ENCODE measurements at regions not wholly inside any gene's neighbourhood (a gene's known extent, or its start where the extent isn't known, plus 50 kb on each side); places are given as distances from the start of the nearest gene placed in this dataset.

DNA sequence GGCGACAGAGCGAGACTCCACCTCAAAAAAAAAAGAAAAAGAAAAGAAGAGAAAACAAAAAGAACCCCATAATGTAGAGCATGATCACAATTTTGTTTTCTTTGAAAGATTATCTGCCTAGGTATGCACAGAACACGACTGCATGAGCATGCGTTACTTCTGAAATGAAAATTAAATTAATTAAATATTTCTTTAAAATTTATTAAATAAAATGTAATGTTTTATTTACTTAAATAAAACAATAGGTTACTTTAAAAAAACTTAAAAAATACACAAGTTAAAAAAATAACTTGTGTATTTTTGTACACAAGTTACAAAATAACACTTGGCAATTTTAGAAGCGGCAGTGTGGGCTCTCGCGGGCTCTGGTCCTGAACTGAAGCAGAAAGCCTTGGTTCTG is 107.8 kb downstream of the TFAP2A start:
- intact Hi-C loops (cut with micrococcal nuclease), result loop anchor here in 1 of 2 donors (2.0 kb wide), 1 partner anchor 38 kb away; no protein-coding TSS in a partner anchor
- H3K4me2 ChIP-seq (replicated peaks; ENCODE audit: extremely low read depth, low read length, poor library complexity, severe bottlenecking), result no peak overlapping the region
- WGBS (ENCODE audit: insufficient coverage), result 100% methylated on average over 3 of the region's 7 CpGs
- Mint-ChIP-seq H3K27me3 (ENCODE audit: low read depth in 3 of 3) (peaks cover 4 to 9% (median 7%) of the 10 kb centered on the region in 3 donors), H3K4me3 (no peak overlapping the region), H3K27ac (no peak overlapping the region), H3K36me3 (no peaks in the 10 kb centered on the region), H3K9me3 (peaks cover 0 to 1% (median 0%) of the 10 kb centered on the region in 7 donors), H3K4me1 (no peaks in the 10 kb centered on the region)
- no peaks in the 10 kb centered on the region for H4K20me1 ChIP-seq (ENCODE audit: insufficient read depth, low read length)
- H2AFZ ChIP-seq (ENCODE audit: insufficient read depth, low read depth, low read length, poor library complexity, severe bottlenecking), result no peak overlapping the region
- no peaks in the 10 kb centered on the region for H3K27me3 ChIP-seq (ENCODE audit: control insufficient read depth in 2 of 2, insufficient read depth in 2 of 2, low read length in 2 of 2)
- no peak overlapping the region for H3K4me3 ChIP-seq (replicated peaks in 1 of 3; ENCODE audit: low read depth in 2 of 3, low read length in 3 of 3)
- TF ChIP-seq, protein P1, sequence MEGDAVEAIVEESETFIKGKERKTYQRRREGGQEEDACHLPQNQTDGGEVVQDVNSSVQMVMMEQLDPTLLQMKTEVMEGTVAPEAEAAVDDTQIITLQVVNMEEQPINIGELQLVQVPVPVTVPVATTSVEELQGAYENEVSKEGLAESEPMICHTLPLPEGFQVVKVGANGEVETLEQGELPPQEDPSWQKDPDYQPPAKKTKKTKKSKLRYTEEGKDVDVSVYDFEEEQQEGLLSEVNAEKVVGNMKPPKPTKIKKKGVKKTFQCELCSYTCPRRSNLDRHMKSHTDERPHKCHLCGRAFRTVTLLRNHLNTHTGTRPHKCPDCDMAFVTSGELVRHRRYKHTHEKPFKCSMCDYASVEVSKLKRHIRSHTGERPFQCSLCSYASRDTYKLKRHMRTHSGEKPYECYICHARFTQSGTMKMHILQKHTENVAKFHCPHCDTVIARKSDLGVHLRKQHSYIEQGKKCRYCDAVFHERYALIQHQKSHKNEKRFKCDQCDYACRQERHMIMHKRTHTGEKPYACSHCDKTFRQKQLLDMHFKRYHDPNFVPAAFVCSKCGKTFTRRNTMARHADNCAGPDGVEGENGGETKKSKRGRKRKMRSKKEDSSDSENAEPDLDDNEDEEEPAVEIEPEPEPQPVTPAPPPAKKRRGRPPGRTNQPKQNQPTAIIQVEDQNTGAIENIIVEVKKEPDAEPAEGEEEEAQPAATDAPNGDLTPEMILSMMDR (IDR thresholded peaks at IDR 0.05), result no peak
- H3K9ac ChIP-seq (ENCODE audit: insufficient read depth, low read length, poor library complexity, severe bottlenecking), result no peak overlapping the region
- no peaks in the 10 kb centered on the region for H3K4me1 ChIP-seq (ENCODE audit: control insufficient read depth in 1 of 2, insufficient read depth in 2 of 2, low read length in 2 of 2)
- H3K79me2 ChIP-seq (ENCODE audit: insufficient read depth, low read length), result no peaks in the 10 kb centered on the region
- no peaks in the 10 kb centered on the region for H3K9me3 ChIP-seq (replicated peaks in 1 of 2; ENCODE audit: control insufficient read depth in 1 of 2, insufficient read depth in 1 of 2, low read length in 2 of 2)
- H3K36me3 ChIP-seq (replicated peaks in 1 of 2; ENCODE audit: control insufficient read depth in 1 of 2, insufficient read depth in 2 of 2, low read length in 2 of 2), result no peaks in the 10 kb centered on the region
- no peak overlapping the region for H3K27ac ChIP-seq (ENCODE audit: low read depth in 1 of 2, low read length in 2 of 2)
- DNase-seq, result no peak

DNA sequence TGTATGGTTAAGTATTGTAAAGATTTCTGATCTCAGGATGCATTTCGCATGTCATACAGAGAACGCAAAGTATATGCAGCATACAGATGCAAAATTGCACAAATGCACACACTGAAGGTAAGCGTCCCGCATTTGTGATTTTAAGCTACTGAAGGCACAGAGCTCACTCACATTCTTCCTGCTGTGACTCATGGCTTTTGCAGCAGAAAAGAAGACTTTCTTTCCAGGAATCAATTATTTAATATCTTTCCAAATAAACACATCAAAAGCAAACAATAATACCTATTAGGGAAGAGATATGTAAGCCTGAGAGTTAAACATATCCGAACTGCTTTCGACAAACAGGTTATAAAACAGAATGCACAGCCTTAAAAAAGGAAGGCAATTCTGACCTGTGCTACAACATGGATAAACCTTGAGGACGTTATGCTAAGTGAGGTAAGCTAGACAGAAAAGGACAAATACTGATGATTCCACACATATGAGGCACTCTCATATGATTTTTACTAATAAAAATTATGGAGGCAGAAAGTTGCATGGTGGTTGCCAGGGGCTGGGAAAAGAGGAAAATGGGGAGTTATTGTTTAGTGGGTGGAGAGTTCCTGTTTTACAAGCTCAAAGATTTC is 109.0 kb downstream of the TFAP2A start:
- no peak for DNase-seq
- intact Hi-C loops (cut with micrococcal nuclease), result loop anchor here in 1 of 2 donors (2.0 kb wide), 1 partner anchor 39 kb away; no protein-coding TSS in a partner anchor
- 100% methylated on average over 2 of the region's 7 CpGs for WGBS (ENCODE audit: insufficient coverage)
- TF ChIP-seq, protein P1 (IDR thresholded peaks at IDR 0.05), result no peak
- H3K4me3 Mint-ChIP-seq, result no peak overlapping the region
- Histone ChIP-seq H3K4me2 (replicated peaks; ENCODE audit: extremely low read depth, low read length, poor library complexity, severe bottlenecking) (no peak overlapping the region), H3K27me3 (ENCODE audit: control insufficient read depth in 2 of 2, insufficient read depth in 2 of 2, low read length in 2 of 2) (no peaks in the 10 kb centered on the region), H3K36me3 (replicated peaks in 1 of 2; ENCODE audit: control insufficient read depth in 1 of 2, insufficient read depth in 2 of 2, low read length in 2 of 2) (no peaks in the 10 kb centered on the region), H3K9ac (ENCODE audit: insufficient read depth, low read length, poor library complexity, severe bottlenecking) (no peak overlapping the region), H3K4me1 (ENCODE audit: control insufficient read depth in 1 of 2, insufficient read depth in 2 of 2, low read length in 2 of 2) (no peaks in the 10 kb centered on the region), H3K9me3 (replicated peaks in 1 of 2; ENCODE audit: control insufficient read depth in 1 of 2, insufficient read depth in 1 of 2, low read length in 2 of 2) (no peaks in the 10 kb centered on the region), H4K20me1 (ENCODE audit: insufficient read depth, low read length) (no peaks in the 10 kb centered on the region), H3K27ac (ENCODE audit: low read depth in 1 of 2, low read length in 2 of 2) (no peak overlapping the region), H3K79me2 (ENCODE audit: insufficient read depth, low read length) (no peaks in the 10 kb centered on the region), H3K4me3 (replicated peaks in 1 of 3; ENCODE audit: low read depth in 2 of 3, low read length in 3 of 3) (no peak overlapping the region), H2AFZ (ENCODE audit: insufficient read depth, low read depth, low read length, poor library complexity, severe bottlenecking) (no peak overlapping the region)
- no peaks in the 10 kb centered on the region for H3K36me3 Mint-ChIP-seq
- no peak overlapping the region for H3K27ac Mint-ChIP-seq
- no peaks in the 10 kb centered on the region for H3K4me1 Mint-ChIP-seq
- peaks cover 0 to 1% (median 0%) of the 10 kb centered on the region in 7 donors for H3K9me3 Mint-ChIP-seq
- peaks cover 4 to 5% (median 4%) of the 10 kb centered on the region in 3 donors for H3K27me3 Mint-ChIP-seq (ENCODE audit: low read depth in 3 of 3)
